Nucleus accumbens (tissue), 56 donors: ENCODE measurements at regions not wholly inside any gene's neighbourhood (a gene's known extent, or its start where the extent isn't known, plus 50 kb on each side); places are given as distances from the start of the nearest gene placed in this dataset.

Experiments
- DNase-seq, 56 donors: peaks; one replicate each; lab custom pipeline; 2025; lab: John Stamatoyannopoulos, UW

- DNase-seq, result no peak
Measured at GRCh38 chr7:95669513-95669912, 73.2 kb upstream of the PDK4 start.

- no peak for DNase-seq
Measured at GRCh38 chr7:95668504-95669018, 72.2 kb upstream of the PDK4 start.

GRCh38 chr7:95662987-95663386, 66.7 kb upstream of the PDK4 start:
- DNase-seq, result no peak

GRCh38 chr7:95660023-95660434, 63.7 kb upstream of the PDK4 start:
- no peak for DNase-seq

- DNase-seq, result no peak
Measured at GRCh38 chr7:95658676-95659075, 62.4 kb upstream of the PDK4 start.

- no peak for DNase-seq
Measured at GRCh38 chr7:95649546-95649945, 53.2 kb upstream of the PDK4 start.

- no peak for DNase-seq
Measured at GRCh38 chr7:95646350-95646749, 50.0 kb upstream of the PDK4 start.
